Endothelial cell of umbilical vein (primary cell): ENCODE measurements at regions not wholly inside any gene's neighbourhood (a gene's known extent, or its start where the extent isn't known, plus 50 kb on each side); places are given as distances from the start of the nearest gene placed in this dataset.

Source experiments
- BruUV-seq: library from RNA; stranded (reverse); fragments of 400-500 nt; replicated peaks from 2 replicates; lab custom pipeline; 2021; lab: Mats Ljungman, UMichigan
- CTCF ChIA-PET: fragments of 300-600, 350-600 bp; sonication (Branson Sonifier 250); formaldehyde crosslinking; loops from one replicate; lab custom pipeline; 2021; ENCODE audit warnings: antibody characterized with exemption, inconsistent platforms; lab: Charles Lee
- POLR2A ChIA-PET: fragments of 300-600, 350-600 bp; sonication (Branson Sonifier 250); formaldehyde crosslinking; loops from one replicate; lab custom pipeline; 2021; ENCODE audit warnings: antibody characterized with exemption, inconsistent platforms; lab: Charles Lee
- DNase-seq: peaks from one replicate; pipeline ENCODE4 v3.0.0-alpha.2; 2011; ENCODE audit warnings: low read depth, low spot score
- FAIRE-seq: peaks from 2 replicates; lab custom pipeline; 2011; peaks lifted over from hg19 to GRCh38; lab: Jason Lieb, UNC
- H2AFZ ChIP-seq: 2 replicates; pipeline ENCODE4 v1.6.0; 2012; ENCODE audit warnings: low read depth, low read length, control low read depth, inconsistent platforms
- H3K27ac ChIP-seq: 2 replicates; pipeline ENCODE4 v1.5.1; 2011; ENCODE audit warnings: low read depth, mild to moderate bottlenecking, control low read depth, low read length, moderate library complexity; ENCODE audit not compliant: insufficient read depth
- H3K27me3 ChIP-seq, 2 experiments: 2 replicates each; pipeline versions ENCODE4 v1.6.0 to v1.6.1; 2011; ENCODE audit warnings: low read length in 2 of 2, mixed read lengths in 1 of 2; ENCODE audit not compliant: control insufficient read depth in 2 of 2, insufficient read depth in 2 of 2
- H3K36me3 ChIP-seq, 2 experiments: 2 replicates in 1 of 2; 3 replicates in 1 of 2; pipeline ENCODE4 v1.5.1; 2011; ENCODE audit warnings: low read length in 2 of 2, mild to moderate bottlenecking in 1 of 2, moderate library complexity in 1 of 2; ENCODE audit not compliant: control insufficient read depth in 2 of 2, insufficient read depth in 2 of 2; ENCODE audit errors: extremely low read depth in 1 of 2
- H3K4me1 ChIP-seq: 3 replicates; pipeline ENCODE4 v1.5.1; 2011; ENCODE audit warnings: mild to moderate bottlenecking, low read length; ENCODE audit not compliant: control insufficient read depth, insufficient read depth; ENCODE audit errors: extremely low read depth
- H3K4me2 ChIP-seq: 2 replicates; pipeline ENCODE4 v1.6.1; 2011; ENCODE audit warnings: low read length, control low read depth, mixed read lengths; ENCODE audit not compliant: insufficient read depth
- H3K4me3 ChIP-seq, 3 experiments: fragments of 200-600 bp in 1 of 3; sonication (generic), shearing (Covaris generic) in 1 of 3; replicated peaks in 1 of 3; 2 replicates each; pipeline ENCODE4 v1.5.1; 2011 to 2016; ENCODE audit warnings: control low read depth in 3 of 3, low read length in 3 of 3, mild to moderate bottlenecking in 2 of 3, inconsistent platforms in 1 of 3, low read depth in 1 of 3, moderate library complexity in 1 of 3; ENCODE audit not compliant: insufficient read depth in 1 of 3
- H3K79me2 ChIP-seq: 2 replicates; pipeline ENCODE4 v1.6.0; 2012; ENCODE audit warnings: low read length, inconsistent platforms; ENCODE audit not compliant: control insufficient read depth, insufficient read depth
- H3K9ac ChIP-seq: replicated peaks from 2 replicates; pipeline ENCODE3; 2011; ENCODE audit warnings: low read length, control low read depth; ENCODE audit not compliant: insufficient read depth; ENCODE audit errors: extremely low read depth
- H3K9me1 ChIP-seq: replicated peaks from 3 replicates; pipeline ENCODE4 v1.6.0; 2011; ENCODE audit warnings: mild to moderate bottlenecking, low read length; ENCODE audit not compliant: control insufficient read depth, insufficient read depth; ENCODE audit errors: extremely low read depth
- H3K9me3 ChIP-seq: replicated peaks from 2 replicates; pipeline ENCODE4 v1.5.1; 2012; ENCODE audit warnings: low read length, inconsistent platforms; ENCODE audit not compliant: control insufficient read depth, insufficient read depth
- H4K20me1 ChIP-seq: replicated peaks from 2 replicates; pipeline ENCODE3; 2011; ENCODE audit warnings: mild to moderate bottlenecking, low read length; ENCODE audit not compliant: control insufficient read depth, insufficient read depth; ENCODE audit errors: extremely low read depth
- CTCF ChIP-seq, 2 donors: IDR thresholded peaks; 1 replicate in 1 of 2; 2 replicates in 1 of 2; pipeline ENCODE4 v1.5.1; 2011; ENCODE audit warnings: low read length in 2 of 2, mild to moderate bottlenecking in 2 of 2, moderate library complexity in 2 of 2, control low read depth in 1 of 2, inconsistent platforms in 1 of 2, low read depth in 1 of 2; ENCODE audit not compliant: insufficient read depth in 1 of 2; ENCODE audit errors: extremely low read depth in 1 of 2
- EZH2 ChIP-seq: IDR thresholded peaks from 2 replicates; pipeline ENCODE4 v1.6.1; 2012; ENCODE audit warnings: borderline replicate concordance, low read depth, mild to moderate bottlenecking, moderate library complexity, low read length, inconsistent platforms; ENCODE audit not compliant: severe bottlenecking
- FOS ChIP-seq: IDR thresholded peaks from 2 replicates; pipeline ENCODE4 v1.6.1; 2011; ENCODE audit warnings: mild to moderate bottlenecking, low read length, moderate library complexity, borderline replicate concordance; ENCODE audit not compliant: insufficient read depth
- GATA2 ChIP-seq: IDR thresholded peaks from 2 replicates; pipeline ENCODE4 v1.7.0; 2011; ENCODE audit warnings: low read depth, mild to moderate bottlenecking, moderate library complexity, mixed read lengths, low read length; ENCODE audit not compliant: insufficient read length, insufficient read depth
- JUN ChIP-seq: IDR thresholded peaks from 2 replicates; pipeline ENCODE4 v1.6.1; 2011; ENCODE audit warnings: borderline replicate concordance, low read depth; ENCODE audit not compliant: insufficient read length, insufficient read depth
- MAX ChIP-seq: IDR thresholded peaks from 2 replicates; pipeline ENCODE4 v1.6.1; 2011; ENCODE audit not compliant: insufficient read depth, insufficient read length
- MYC ChIP-seq: IDR thresholded peaks from one replicate; pipeline ENCODE4 v1.6.1; 2011; ENCODE audit warnings: mild to moderate bottlenecking, low read depth, low read length
- POLR2A ChIP-seq: IDR thresholded peaks from 2 replicates; pipeline ENCODE4 v1.6.1; 2012; ENCODE audit warnings: low read depth, mild to moderate bottlenecking, control low read depth, low read length
- POLR2AphosphoS5 ChIP-seq: IDR thresholded peaks from 2 replicates; pipeline ENCODE4 v1.6.1; 2012; ENCODE audit warnings: low read depth, mild to moderate bottlenecking, control low read depth, low read length, moderate library complexity; ENCODE audit not compliant: insufficient read depth
- dilution Hi-C: fragments of 300-500 bp; cut with MboI; formaldehyde crosslinking; loops from one replicate; pipeline ENCODE4 v1.15.0; 2019; ENCODE audit warnings: low sequenced_read_pairs; ENCODE audit not compliant: extremely low pct_ligation_motif_present
- intact Hi-C: fragments of 100-400 bp; cut with micrococcal nuclease; formaldehyde crosslinking; loops from one replicate; pipeline ENCODE4 v1.10.0; 2022

- ChIA-PET POLR2A (no interaction called here), CTCF (no interaction called here)
- TF ChIP-seq EZH2 (no peak), MAX (no peak), JUN (no peak), GATA2 (no peak), CTCF (IDR thresholded peaks at IDR 0.05; ENCODE audit: extremely low read depth in 1 of 2, insufficient read depth in 1 of 2, low read depth in 1 of 2, low read length in 2 of 2) (no peak), POLR2A (no peak)
- Histone ChIP-seq H3K9ac (no peak overlapping the region), H3K4me1 (no peaks in the 10 kb centered on the region), H3K9me3 (no peaks in the 10 kb centered on the region), H3K4me2 (no peak overlapping the region), H3K9me1 (no peaks in the 10 kb centered on the region), H3K27ac (no peak overlapping the region), H3K36me3 (no peaks in the 10 kb centered on the region), H3K79me2 (no peaks in the 10 kb centered on the region), H4K20me1 (no peaks in the 10 kb centered on the region), H3K4me3 (no peak overlapping the region), H3K27me3 (no peaks in the 10 kb centered on the region), H2AFZ (no peak overlapping the region)
- intact Hi-C loops (no loop called here), dilution Hi-C loops (no loop called here)
- no TSS peak for BruUV-seq
- FAIRE-seq, result no peak
- no peak for DNase-seq
These were observed 289.5 kb upstream of the CITED2 start for GRCh38 chr6:139663996-139664395.

- Histone ChIP-seq H3K4me2 (no peak overlapping the region), H4K20me1 (no peaks in the 10 kb centered on the region), H3K4me1 (no peaks in the 10 kb centered on the region), H3K9me1 (no peaks in the 10 kb centered on the region), H3K9me3 (no peaks in the 10 kb centered on the region), H3K4me3 (no peak overlapping the region), H3K79me2 (no peaks in the 10 kb centered on the region), H3K36me3 (no peaks in the 10 kb centered on the region), H3K27me3 (no peaks in the 10 kb centered on the region), H3K9ac (no peak overlapping the region), H2AFZ (no peak overlapping the region), H3K27ac (no peak overlapping the region)
- intact Hi-C loops, result loop anchor here (1.0 kb wide), 1 partner anchor 13 kb away; no protein-coding TSS in a partner anchor
- TF ChIP-seq EZH2 (no peak), CTCF (IDR thresholded peaks at IDR 0.05; ENCODE audit: extremely low read depth in 1 of 2, insufficient read depth in 1 of 2, low read depth in 1 of 2, low read length in 2 of 2) (no peak), POLR2AphosphoS5 (no peak), MAX (no peak), GATA2 (no peak), POLR2A (no peak), FOS (no peak), JUN (no peak), MYC (no peak)
- ChIA-PET POLR2A (no interaction called here), CTCF (interaction anchor here (1.0 kb wide), 1 partner anchor 39 kb away, joined by 3 read pairs; no protein-coding TSS in a partner anchor)
- FAIRE-seq (no peak), DNase-seq (no peak)
- BruUV-seq, result no TSS peak
- dilution Hi-C loops, result no loop called here
These were observed 285.3 kb upstream of the CITED2 start for GRCh38 chr6:139659711-139660110.
